HEK293 (cell line): ENCODE measurements at regions not wholly inside any gene's neighbourhood (a gene's known extent, or its start where the extent isn't known, plus 50 kb on each side); places are given as distances from the start of the nearest gene placed in this dataset.

ENCODE experiments used
- CTCF ChIA-PET: fragments of 350-600 bp; formaldehyde crosslinking; extraction: SDS; loops from one replicate; lab custom pipeline; 2021; ENCODE audit warnings: antibody characterized with exemption; lab: Yijun Ruan, JAX
- POLR2A ChIA-PET: fragments of 300-600 bp; formaldehyde crosslinking; extraction: SDS; loops from one replicate; lab custom pipeline; 2020; ENCODE audit warnings: antibody characterized with exemption, inconsistent platforms; lab: Yijun Ruan, JAX
- H3K27ac ChIP-seq: fragments of 200-500 bp; sonication (Bioruptor generic); 2 replicates; pipeline ENCODE4 v1.5.1; 2014; ENCODE audit warnings: low read depth, low read length, control low read depth, inconsistent platforms; ENCODE audit errors: extremely low read depth
- H3K36me3 ChIP-seq, 2 experiments: fragments of 200-500 bp in 1 of 2; sonication (Bioruptor generic) in 1 of 2; 1 replicate in 1 of 2; 2 replicates in 1 of 2; pipeline ENCODE4 v1.5.1; 2014 to 2017; ENCODE audit warnings: inconsistent platforms in 2 of 2, low read length in 2 of 2; ENCODE audit not compliant: control insufficient read depth in 2 of 2, insufficient read depth in 1 of 2
- H3K4me1 ChIP-seq: fragments of 200-500 bp; sonication (Bioruptor generic); 2 replicates; pipeline ENCODE4 v1.5.1; 2014; ENCODE audit warnings: mild to moderate bottlenecking, low read length, inconsistent platforms; ENCODE audit not compliant: control insufficient read depth, insufficient read depth
- H3K4me3 ChIP-seq: 2 replicates; pipeline ENCODE4 v1.5.1; 2011; ENCODE audit warnings: low read depth, mild to moderate bottlenecking, control low read depth, low read length, moderate library complexity
- H3K9me3 ChIP-seq: fragments of 200-500 bp; sonication (Bioruptor generic); 2 replicates; pipeline ENCODE4 v1.5.1; 2014; ENCODE audit warnings: low read depth, low read length, inconsistent platforms; ENCODE audit not compliant: control insufficient read depth, insufficient read depth
- AEBP2 ChIP-seq: fragments of 450-650 bp; formaldehyde crosslinking; IDR thresholded peaks from 2 replicates; pipeline ENCODE4 v1.5.1; 2016; ENCODE audit warnings: missing biosample characterization, missing genetic modification characterization, borderline replicate concordance
- KLF7 ChIP-seq: fragments of 450-650 bp; formaldehyde crosslinking; IDR thresholded peaks from 2 replicates; pipeline ENCODE4 v1.5.1; 2016; ENCODE audit warnings: missing biosample characterization, missing genetic modification characterization, borderline replicate concordance
- PRDM4 ChIP-seq: fragments of 450-650 bp; formaldehyde crosslinking; IDR thresholded peaks from 2 replicates; pipeline ENCODE4 v1.5.1; 2017; ENCODE audit warnings: missing biosample characterization, missing genetic modification characterization
- REPIN1 ChIP-seq: fragments of 450-650 bp; formaldehyde crosslinking; IDR thresholded peaks from 2 replicates; pipeline ENCODE4 v1.5.1; 2017; ENCODE audit warnings: missing biosample characterization, missing genetic modification characterization, low read depth
- WT1 ChIP-seq: fragments of 450-650 bp; formaldehyde crosslinking; IDR thresholded peaks from 2 replicates; pipeline ENCODE4 v1.5.1; 2016; ENCODE audit warnings: missing biosample characterization, missing genetic modification characterization
- ZBTB1 ChIP-seq: fragments of 450-650 bp; formaldehyde crosslinking; IDR thresholded peaks from 2 replicates; pipeline ENCODE4 v1.5.1; 2016; ENCODE audit warnings: missing biosample characterization, missing genetic modification characterization
- ZBTB11 ChIP-seq: fragments of 450-650 bp; formaldehyde crosslinking; conservative IDR thresholded peaks from 2 replicates; pipeline ENCODE4 v1.5.1; 2016; ENCODE audit warnings: low read depth, missing biosample characterization, missing genetic modification characterization
- ZNF112 ChIP-seq: fragments of 450-650 bp; formaldehyde crosslinking; IDR thresholded peaks from 2 replicates; pipeline ENCODE4 v1.5.0; 2017; ENCODE audit warnings: missing biosample characterization, missing genetic modification characterization
- ZNF16 ChIP-seq: fragments of 450-650 bp; formaldehyde crosslinking; IDR thresholded peaks from 2 replicates; pipeline ENCODE4 v1.5.1; 2016; ENCODE audit warnings: low read depth, missing biosample characterization, missing genetic modification characterization
- ZNF169 ChIP-seq: fragments of 450-650 bp; formaldehyde crosslinking; IDR thresholded peaks from 2 replicates; pipeline ENCODE4 v1.5.1; 2016; ENCODE audit warnings: missing biosample characterization, missing genetic modification characterization
- ZNF2 ChIP-seq: fragments of 450-650 bp; formaldehyde crosslinking; IDR thresholded peaks from 2 replicates; pipeline ENCODE4 v1.5.1; 2016; ENCODE audit warnings: missing biosample characterization, missing genetic modification characterization
- ZNF23 ChIP-seq: fragments of 450-650 bp; formaldehyde crosslinking; IDR thresholded peaks from 2 replicates; pipeline ENCODE4 v1.5.1; 2016; ENCODE audit warnings: missing biosample characterization, missing genetic modification characterization, borderline replicate concordance
- ZNF274 ChIP-seq, 2 experiments: fragments of 200-500 bp in 1 of 2; fragments of 450-650 bp in 1 of 2; sonication (Bioruptor generic) in 1 of 2; formaldehyde crosslinking in 1 of 2; IDR thresholded peaks; 2 replicates each; pipeline versions ENCODE4 v1.5.1 to v1.6.1; 2014 to 2016; ENCODE audit warnings: borderline replicate concordance in 1 of 2, inconsistent platforms in 1 of 2, low read length in 1 of 2, missing biosample characterization in 1 of 2, missing genetic modification characterization in 1 of 2
- ZNF362 ChIP-seq: fragments of 450-650 bp; formaldehyde crosslinking; IDR thresholded peaks from 2 replicates; pipeline ENCODE4 v1.5.1; 2016; ENCODE audit warnings: missing biosample characterization, missing genetic modification characterization
- ZNF645 ChIP-seq: fragments of 450-650 bp; formaldehyde crosslinking; IDR thresholded peaks from 2 replicates; pipeline ENCODE4; 2016; ENCODE audit warnings: missing biosample characterization, missing genetic modification characterization

- TF ChIP-seq ZNF16 (tag by site-specific recombination), result no peak
- no peak for TF ChIP-seq REPIN1 (tag by site-specific recombination)
- TF ChIP-seq ZNF362 (tag by site-specific recombination), result no peak
Measured at GRCh38 chr3:96294143-96294542, 520.3 kb upstream of the EPHA6 start (continued).

GRCh38 chr3:96300743-96301142, 513.7 kb upstream of the EPHA6 start:
- H3K27ac ChIP-seq, result no peak overlapping the region
- no peaks in the 10 kb centered on the region for H3K36me3 ChIP-seq
- POLR2A ChIA-PET, result no interaction called here
- no peak overlapping the region for H3K4me3 ChIP-seq
- TF ChIP-seq ZNF169, result no peak
- TF ChIP-seq ZNF23 (tag by site-specific recombination), result no peak
- no peak for TF ChIP-seq AEBP2
- TF ChIP-seq WT1 (tag by site-specific recombination), result no peak
- no peak for TF ChIP-seq ZNF274 (IDR thresholded peaks at IDR 0.05; ENCODE audit: low read length)
- no peak for TF ChIP-seq ZNF274 (tag by site-specific recombination; IDR thresholded peaks at IDR 0.05; ENCODE audit: borderline replicate concordance)
- no peak for TF ChIP-seq ZNF645 (tag by site-specific recombination)
- TF ChIP-seq ZBTB11 (tag by site-specific recombination), result no peak
- no peak for TF ChIP-seq ZBTB1
- no peak for TF ChIP-seq KLF7
- TF ChIP-seq ZNF2, result no peak
- TF ChIP-seq PRDM4 (tag by site-specific recombination), result no peak
- TF ChIP-seq ZNF112 (tag by site-specific recombination), result no peak
- CTCF ChIA-PET, result no interaction called here
- no peaks in the 10 kb centered on the region for H3K4me1 ChIP-seq
- H3K9me3 ChIP-seq, result no peaks in the 10 kb centered on the region
